ENCODE measurements at regions not wholly inside any gene's neighbourhood (a gene's known extent, or its start where the extent isn't known, plus 50 kb on each side); places are given as distances from the start of the nearest gene placed in this dataset.

DNA sequence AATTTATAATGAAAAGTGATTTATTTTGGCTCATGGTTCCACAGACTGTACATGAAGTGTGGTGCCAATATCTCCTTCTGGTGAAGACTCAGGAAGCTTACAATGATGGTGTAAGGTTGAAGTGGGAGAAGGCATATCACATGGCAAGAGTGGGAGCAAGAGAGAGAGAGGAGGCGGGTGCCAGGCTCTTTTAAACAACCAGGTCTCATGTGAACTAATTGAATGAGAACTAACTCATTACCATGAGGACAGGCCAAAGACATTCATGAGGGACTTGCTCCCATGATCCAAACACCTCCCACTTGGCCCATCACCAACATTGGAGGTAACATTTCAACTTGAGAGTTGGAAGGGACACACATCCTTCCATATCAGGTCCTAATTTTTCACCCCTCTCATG lies 155.2 kb downstream of the SLC38A4 start:
- TF ChIP-seq, protein P1, sequence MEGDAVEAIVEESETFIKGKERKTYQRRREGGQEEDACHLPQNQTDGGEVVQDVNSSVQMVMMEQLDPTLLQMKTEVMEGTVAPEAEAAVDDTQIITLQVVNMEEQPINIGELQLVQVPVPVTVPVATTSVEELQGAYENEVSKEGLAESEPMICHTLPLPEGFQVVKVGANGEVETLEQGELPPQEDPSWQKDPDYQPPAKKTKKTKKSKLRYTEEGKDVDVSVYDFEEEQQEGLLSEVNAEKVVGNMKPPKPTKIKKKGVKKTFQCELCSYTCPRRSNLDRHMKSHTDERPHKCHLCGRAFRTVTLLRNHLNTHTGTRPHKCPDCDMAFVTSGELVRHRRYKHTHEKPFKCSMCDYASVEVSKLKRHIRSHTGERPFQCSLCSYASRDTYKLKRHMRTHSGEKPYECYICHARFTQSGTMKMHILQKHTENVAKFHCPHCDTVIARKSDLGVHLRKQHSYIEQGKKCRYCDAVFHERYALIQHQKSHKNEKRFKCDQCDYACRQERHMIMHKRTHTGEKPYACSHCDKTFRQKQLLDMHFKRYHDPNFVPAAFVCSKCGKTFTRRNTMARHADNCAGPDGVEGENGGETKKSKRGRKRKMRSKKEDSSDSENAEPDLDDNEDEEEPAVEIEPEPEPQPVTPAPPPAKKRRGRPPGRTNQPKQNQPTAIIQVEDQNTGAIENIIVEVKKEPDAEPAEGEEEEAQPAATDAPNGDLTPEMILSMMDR (IDR thresholded peaks at IDR 0.05): no peak
- no peak for TF ChIP-seq POLR2A (IDR thresholded peaks at IDR 0.05)

Data from right lobe of liver (tissue), 4 donors.